Psoas muscle (tissue), 7 donors: ENCODE measurements at regions not wholly inside any gene's neighbourhood (a gene's known extent, or its start where the extent isn't known, plus 50 kb on each side); places are given as distances from the start of the nearest gene placed in this dataset.

Experiments
- ATAC-seq, 4 donors: fragments of 200-7000 bp; cut with Tn5 transposase; one replicate each; pipeline ENCODE4 v1.9.1; 2020; ENCODE audit warnings: moderate library complexity in 3 of 4, mild to moderate bottlenecking in 2 of 4
- DNase-seq, 2 donors: peaks; one replicate each; pipeline ENCODE4 v3.0.0-alpha.2; 2020
- H3K27ac ChIP-seq: fragments of 200-600 bp; one replicate; pipeline ENCODE4 v1.8.0; 2022
- H3K27me3 ChIP-seq, 3 donors: fragments of 200-600 bp in 1 of 3; one replicate each; pipeline versions ENCODE4 v1.6.1 to v1.8.0; 2013 to 2022; ENCODE audit warnings: low read length in 2 of 3, mild to moderate bottlenecking in 2 of 3, moderate library complexity in 1 of 3; ENCODE audit not compliant: insufficient read depth in 3 of 3
- H3K36me3 ChIP-seq, 2 donors: fragments of 200-600 bp in 1 of 2; one replicate each; pipeline versions ENCODE4 v1.6.1 to v1.8.0; 2013 to 2022; ENCODE audit warnings: low read depth in 1 of 2, mild to moderate bottlenecking in 1 of 2, moderate library complexity in 1 of 2; ENCODE audit not compliant: insufficient read depth in 1 of 2
- H3K4me1 ChIP-seq: fragments of 200-600 bp; one replicate; pipeline ENCODE4 v1.8.0; 2022
- H3K4me3 ChIP-seq: fragments of 200-600 bp; one replicate; pipeline ENCODE4 v1.8.0; 2022; ENCODE audit warnings: mild to moderate bottlenecking
- H3K9me3 ChIP-seq: fragments of 200-600 bp; one replicate; pipeline ENCODE4 v1.8.0; 2022
- CTCF ChIP-seq: fragments of 200-600 bp; IDR thresholded peaks from one replicate; pipeline ENCODE4 v1.8.0; 2022; ENCODE audit warnings: antibody characterized with exemption
- WGBS, 3 donors: extraction: QIAGEN DNeasy Blood & Tissue Kit; methylation state at CpG; one replicate each; pipeline versions ENCODE4 v1.1.6 to v1.1.7; 2013; 5-methylcytosine and 5-hydroxymethylcytosine counted together
- intact Hi-C, 2 donors: fragments of 100-400 bp; cut with DNase I; formaldehyde crosslinking; loops; one replicate each; pipeline versions ENCODE4 v1.11.0 to v1.14.2; 2022
- donor health status: healthy with polysubstance abuse.
- donor health status: DM: no; HTN: no; CAD: no; lungs with moderate emphysema.
- donor health status: Bipolar disorder and iron deficiency.
- donor health status: healthy.
- donor health status: DM: yes; HTN: yes; CAD: no.
- donor health status: DM: no; HTN: no; CAD: no.
- donor health status: DM: yes; HTN: yes; CAD: no.

- H3K36me3 ChIP-seq, result no peaks in the 10 kb centered on the region
- H3K27ac ChIP-seq, result no peak overlapping the region
- peaks cover 0 to 5% (median 0%) of the 10 kb centered on the region in 3 donors for H3K27me3 ChIP-seq
- no peak overlapping the region for H3K4me3 ChIP-seq
- intact Hi-C loops, result no loop called here
- no peaks in the 10 kb centered on the region for H3K4me1 ChIP-seq
- no peak for TF ChIP-seq CTCF
- DNase-seq (no peak), ATAC-seq (no peak)
- 17 to 26% (median 24%) methylated on average over 5 of the region's 5 CpGs for WGBS, 3 donors
- H3K9me3 ChIP-seq, result no peaks in the 10 kb centered on the region
These were observed 50.9 kb upstream of the ZNF354B start for GRCh38 chr5:178808886-178809285.

GRCh38 chr5:178801021-178801420, 58.7 kb upstream of the ZNF354B start:
- no peak for DNase-seq
- Histone ChIP-seq H3K9me3 (no peaks in the 10 kb centered on the region), H3K4me1 (no peaks in the 10 kb centered on the region), H3K4me3 (no peak overlapping the region), H3K36me3 (no peaks in the 10 kb centered on the region), H3K27ac (no peak overlapping the region), H3K27me3 (peaks cover 0 to 6% (median 2%) of the 10 kb centered on the region in 3 donors)
- WGBS, 3 donors, result 77 to 88% (median 82%) methylated on average over 5 of the region's 5 CpGs
- no peak for TF ChIP-seq CTCF
- intact Hi-C loops, result no loop called here
- no peak for ATAC-seq

GRCh38 chr5:178797546-178798440, 62.0 kb upstream of the ZNF354B start:
- DNase-seq (no peak), ATAC-seq (no peak)
- Histone ChIP-seq H3K4me1 (no peaks in the 10 kb centered on the region), H3K27ac (no peak overlapping the region), H3K36me3 (no peaks in the 10 kb centered on the region), H3K4me3 (no peak overlapping the region), H3K9me3 (no peaks in the 10 kb centered on the region), H3K27me3 (peaks cover 0 to 6% (median 0%) of the 10 kb centered on the region in 3 donors)
- WGBS, 3 donors, result 66 to 72% (median 71%) methylated on average over 19 of the region's 19 CpGs
- intact Hi-C loops, result no loop called here
- no peak for TF ChIP-seq CTCF

GRCh38 chr5:178797101-178797521, 62.6 kb upstream of the ZNF354B start:
- no peaks in the 10 kb centered on the region for H3K4me1 ChIP-seq
- intact Hi-C loops, result no loop called here
- no peak for TF ChIP-seq CTCF
- 82 to 86% (median 84%) methylated on average over 12 of the region's 12 CpGs for WGBS, 3 donors
- H3K9me3 ChIP-seq, result no peaks in the 10 kb centered on the region
- DNase-seq, result no peak
- H3K36me3 ChIP-seq, result no peaks in the 10 kb centered on the region
- no peak overlapping the region for H3K27ac ChIP-seq
- H3K4me3 ChIP-seq, result no peak overlapping the region
- no peak for ATAC-seq
- peaks cover 0 to 6% (median 0%) of the 10 kb centered on the region in 3 donors for H3K27me3 ChIP-seq
